HepG2 (cell line): ENCODE measurements at regions not wholly inside any gene's neighbourhood (a gene's known extent, or its start where the extent isn't known, plus 50 kb on each side); places are given as distances from the start of the nearest gene placed in this dataset.

Experiments used
- ATAC-seq: fragments of 200-7000 bp; cut with Tn5 transposase; 3 replicates; pipeline ENCODE4 v1.9.1; 2020; ENCODE audit warnings: mild to moderate bottlenecking, moderate library complexity
- BruUV-seq: library from RNA; stranded (reverse); fragments of 400-500 nt; replicated peaks from 2 replicates; lab custom pipeline; 2021; lab: Mats Ljungman, UMichigan
- CTCF ChIA-PET: fragments of 300-600 bp; formaldehyde crosslinking; extraction: SDS; loops from one replicate; lab custom pipeline; 2021; ENCODE audit warnings: low total read pairs, inconsistent platforms, low intra/inter-chr PET ratio; lab: Yijun Ruan, JAX
- POLR2A ChIA-PET: fragments of 350-600 bp; sonication (Branson Sonifier 250); formaldehyde crosslinking; loops from one replicate; lab custom pipeline; 2020; ENCODE audit warnings: antibody characterized with exemption, inconsistent platforms; lab: Yijun Ruan, JAX
- DNase-seq: peaks from one replicate; pipeline ENCODE4 v3.0.0-alpha.2; 2015; ENCODE audit warnings: low spot score
- FAIRE-seq: peaks from 3 replicates; lab custom pipeline; 2011; peaks lifted over from hg19 to GRCh38; lab: Jason Lieb, UNC
- H2AFZ ChIP-seq: one replicate; pipeline ENCODE4 v1.6.1; 2011; ENCODE audit warnings: low read length, inconsistent platforms
- H3K27ac ChIP-seq: fragments of 300-600 bp; 3 replicates; pipeline ENCODE4 v1.8.0; 2011; ENCODE audit warnings: mixed run types, mild to moderate bottlenecking, mixed read lengths, low read length, inconsistent platforms; ENCODE audit not compliant: insufficient read depth; ENCODE audit errors: extremely low read length
- H3K27me3 ChIP-seq, 2 experiments: fragments of 200-600 bp in 1 of 2; 2 replicates in 1 of 2; 3 replicates in 1 of 2; pipeline versions ENCODE4 v1.6.0 to v1.8.0; 2011; ENCODE audit warnings: low read length in 2 of 2, mild to moderate bottlenecking in 2 of 2, moderate library complexity in 2 of 2, inconsistent platforms in 1 of 2; ENCODE audit not compliant: insufficient read depth in 2 of 2, control insufficient read depth in 1 of 2
- H3K36me3 ChIP-seq, 2 experiments: fragments of 200-600 bp in 1 of 2; replicated peaks in 1 of 2; 2 replicates in 1 of 2; 3 replicates in 1 of 2; pipeline versions ENCODE4 v1.5.1 to v1.8.0; 2011; ENCODE audit warnings: low read length in 2 of 2, inconsistent platforms in 1 of 2; ENCODE audit not compliant: insufficient read depth in 2 of 2, control insufficient read depth in 1 of 2
- H3K4me1 ChIP-seq: 2 replicates; pipeline ENCODE4 v1.5.1; 2012; ENCODE audit warnings: low read length, inconsistent platforms; ENCODE audit not compliant: insufficient read depth
- H3K4me2 ChIP-seq: 2 replicates; pipeline ENCODE4 v1.6.0; 2011; ENCODE audit warnings: low read depth, low read length, inconsistent platforms
- H3K4me3 ChIP-seq, 3 experiments: fragments of 200-600 bp in 1 of 3; sonication (generic), shearing (Covaris generic) in 1 of 3; replicated peaks in 1 of 3; 2 replicates each; pipeline ENCODE4 v1.5.1; 2011 to 2016; ENCODE audit warnings: low read length in 3 of 3, inconsistent platforms in 2 of 3, low read depth in 2 of 3, mild to moderate bottlenecking in 2 of 3, control low read depth in 1 of 3, mixed read lengths in 1 of 3; ENCODE audit not compliant: insufficient read depth in 1 of 3
- H3K79me2 ChIP-seq: one replicate; pipeline ENCODE4 v1.6.1; 2011; ENCODE audit warnings: low read length, inconsistent platforms; ENCODE audit not compliant: insufficient read depth
- H3K9ac ChIP-seq: 2 replicates; pipeline ENCODE4 v1.6.0; 2011; ENCODE audit warnings: mild to moderate bottlenecking, low read depth, low read length, inconsistent platforms; ENCODE audit not compliant: insufficient read depth
- H3K9me3 ChIP-seq: 2 replicates; pipeline ENCODE4 v1.5.1; 2012; ENCODE audit warnings: mild to moderate bottlenecking, low read length
- H4K20me1 ChIP-seq: 2 replicates; pipeline ENCODE4 v1.6.0; 2011; ENCODE audit warnings: inconsistent platforms, mild to moderate bottlenecking, low read length, moderate library complexity; ENCODE audit not compliant: insufficient read depth
- CC2D1A ChIP-seq: sonication (generic); formaldehyde crosslinking; IDR thresholded peaks from 2 replicates; pipeline ENCODE4 v1.8.1; 2023; ENCODE audit warnings: mild to moderate bottlenecking, missing genetic modification reagents
- CERS6 ChIP-seq: sonication (generic); formaldehyde crosslinking; IDR thresholded peaks from 2 replicates; pipeline ENCODE4 v1.5.0; 2020; ENCODE audit warnings: missing genetic modification reagents
- GABPA ChIP-seq, 2 experiments: IDR thresholded peaks; 2 replicates each; pipeline ENCODE4 v1.6.1; 2011 to 2016; ENCODE audit warnings: low read depth in 2 of 2, low read length in 1 of 2, missing biosample characterization in 1 of 2, missing genetic modification characterization in 1 of 2
- HIC2 ChIP-seq: sonication (generic); formaldehyde crosslinking; IDR thresholded peaks from 2 replicates; pipeline ENCODE4 v1.9.0; 2022; ENCODE audit warnings: low read depth, missing genetic modification reagents
- LCORL ChIP-seq, 2 experiments: fragments of 450-650 bp in 1 of 2; sonication (generic) in 1 of 2; formaldehyde crosslinking in 1 of 2; IDR thresholded peaks; 2 replicates each; pipeline versions ENCODE4 v1.5.0 to v1.6.1; 2017 to 2020; ENCODE audit warnings: antibody characterized with exemption in 1 of 2, missing genetic modification reagents in 1 of 2
- NFKB2 ChIP-seq: sonication (generic); formaldehyde crosslinking; IDR thresholded peaks from 2 replicates; pipeline ENCODE4 v1.4.0; 2020; ENCODE audit warnings: missing genetic modification reagents, borderline replicate concordance
- NFRKB ChIP-seq: fragments of 450-650 bp; IDR thresholded peaks from 2 replicates; pipeline ENCODE4 v1.6.1; 2017
- RELA ChIP-seq: sonication (generic); formaldehyde crosslinking; IDR thresholded peaks from 2 replicates; pipeline ENCODE4 v1.4.0; 2020; ENCODE audit warnings: missing genetic modification reagents
- SMYD3 ChIP-seq: sonication (generic); formaldehyde crosslinking; IDR thresholded peaks from 2 replicates; pipeline ENCODE4 v1.8.1; 2023; ENCODE audit warnings: mild to moderate bottlenecking, missing genetic modification reagents
- SOX6 ChIP-seq, 2 experiments: fragments of 450-650 bp in 1 of 2; sonication (generic) in 1 of 2; formaldehyde crosslinking in 1 of 2; IDR thresholded peaks; 2 replicates each; pipeline versions ENCODE4 v1.4.0 to v1.6.1; 2017 to 2020; ENCODE audit warnings: antibody characterized with exemption in 1 of 2, mild to moderate bottlenecking in 1 of 2, missing genetic modification reagents in 1 of 2
- ZFP36L1 ChIP-seq: sonication (generic); formaldehyde crosslinking; IDR thresholded peaks from 2 replicates; pipeline ENCODE4 v1.8.0; 2022; ENCODE audit warnings: mild to moderate bottlenecking, missing genetic modification reagents, moderate library complexity
- ZNF124 ChIP-seq: sonication (generic); formaldehyde crosslinking; IDR thresholded peaks from 2 replicates; pipeline ENCODE4 v1.4.0; 2020; ENCODE audit warnings: missing genetic modification reagents
- ZNF20 ChIP-seq: sonication (generic); formaldehyde crosslinking; IDR thresholded peaks from 2 replicates; pipeline ENCODE4 v1.4.0; 2020; ENCODE audit warnings: mild to moderate bottlenecking, moderate library complexity, missing genetic modification reagents
- ZNF280D ChIP-seq: sonication (generic); formaldehyde crosslinking; IDR thresholded peaks from 2 replicates; pipeline ENCODE4 v1.5.1; 2020; ENCODE audit warnings: mild to moderate bottlenecking, missing genetic modification reagents
- ZNF460 ChIP-seq: sonication (generic); formaldehyde crosslinking; IDR thresholded peaks from 2 replicates; pipeline ENCODE4 v1.5.1; 2020; ENCODE audit warnings: missing genetic modification reagents, mild to moderate bottlenecking, borderline replicate concordance
- ZNF737 ChIP-seq: sonication (generic); formaldehyde crosslinking; IDR thresholded peaks from 2 replicates; pipeline ENCODE4 v1.5.0; 2020; ENCODE audit warnings: missing genetic modification reagents, mild to moderate bottlenecking, borderline replicate concordance
- in situ Hi-C: cut with HindIII; loops from 2 replicates; pipeline ENCODE4 v1.10.0; 2017; ENCODE audit warnings: low pct_unique_long_range_greater_than_20kb; ENCODE audit not compliant: extremely low pct_ligation_motif_present
- intact Hi-C: fragments of 100-400 bp; cut with micrococcal nuclease; formaldehyde crosslinking; loops from one replicate; pipeline ENCODE4 v1.10.0; 2022; ENCODE audit not compliant: unreplicated experiment

GRCh38 chr11:87437844-87438223, 400.1 kb downstream of the TMEM135 start:
- Histone ChIP-seq H3K4me3 (no peak overlapping the region), H2AFZ (no peak overlapping the region), H4K20me1 (no peaks in the 10 kb centered on the region), H3K4me1 (peaks cover 7% of the 10 kb centered on the region; the same call in 1 of the 2 replicates), H3K9me3 (no peaks in the 10 kb centered on the region), H3K36me3 (no peaks in the 10 kb centered on the region), H3K27ac (no peak overlapping the region), H3K79me2 (no peaks in the 10 kb centered on the region), H3K9ac (no peak overlapping the region), H3K4me2 (no peak overlapping the region), H3K27me3 (no peaks in the 10 kb centered on the region; a peak in 1 of 5 replicates)
- TF ChIP-seq GABPA (IDR thresholded peaks at IDR 0.05; ENCODE audit: low read depth, low read length) (no peak), GABPA (CRISPR knock-in tag; IDR thresholded peaks at IDR 0.05; ENCODE audit: low read depth) (no peak), ZFP36L1 (no peak), CC2D1A (CRISPR knock-in tag) (no peak), ZNF20 (CRISPR knock-in tag) (no peak), NFRKB (no peak), LCORL (IDR thresholded peaks at IDR 0.05) (no peak), LCORL (CRISPR knock-in tag; IDR thresholded peaks at IDR 0.05) (no peak), ZNF460 (CRISPR knock-in tag) (no peak), ZNF280D (CRISPR knock-in tag) (no peak), CERS6 (no peak), RELA (no peak), NFKB2 (CRISPR knock-in tag) (no peak), SOX6 (IDR thresholded peaks at IDR 0.05) (no peak), SOX6 (CRISPR knock-in tag; IDR thresholded peaks at IDR 0.05) (no peak), ZNF124 (CRISPR knock-in tag) (no peak), SMYD3 (no peak), HIC2 (CRISPR knock-in tag) (no peak), ZNF737 (no peak)
- ChIA-PET POLR2A (no interaction called here), CTCF (no interaction called here)
- DNase-seq (no peak), FAIRE-seq (no peak), ATAC-seq (no peak)
- in situ Hi-C loops (no loop called here), intact Hi-C loops (no loop called here)
- BruUV-seq, result no TSS peak
